DMS 273 (cell line): ENCODE measurements at regions not wholly inside any gene's neighbourhood (a gene's known extent, or its start where the extent isn't known, plus 50 kb on each side); places are given as distances from the start of the nearest gene placed in this dataset.

Source experiments
- DNase-seq: peaks from one replicate; lab custom pipeline; 2025; ENCODE audit not compliant: unreplicated experiment; lab: John Stamatoyannopoulos, UW

DNA sequence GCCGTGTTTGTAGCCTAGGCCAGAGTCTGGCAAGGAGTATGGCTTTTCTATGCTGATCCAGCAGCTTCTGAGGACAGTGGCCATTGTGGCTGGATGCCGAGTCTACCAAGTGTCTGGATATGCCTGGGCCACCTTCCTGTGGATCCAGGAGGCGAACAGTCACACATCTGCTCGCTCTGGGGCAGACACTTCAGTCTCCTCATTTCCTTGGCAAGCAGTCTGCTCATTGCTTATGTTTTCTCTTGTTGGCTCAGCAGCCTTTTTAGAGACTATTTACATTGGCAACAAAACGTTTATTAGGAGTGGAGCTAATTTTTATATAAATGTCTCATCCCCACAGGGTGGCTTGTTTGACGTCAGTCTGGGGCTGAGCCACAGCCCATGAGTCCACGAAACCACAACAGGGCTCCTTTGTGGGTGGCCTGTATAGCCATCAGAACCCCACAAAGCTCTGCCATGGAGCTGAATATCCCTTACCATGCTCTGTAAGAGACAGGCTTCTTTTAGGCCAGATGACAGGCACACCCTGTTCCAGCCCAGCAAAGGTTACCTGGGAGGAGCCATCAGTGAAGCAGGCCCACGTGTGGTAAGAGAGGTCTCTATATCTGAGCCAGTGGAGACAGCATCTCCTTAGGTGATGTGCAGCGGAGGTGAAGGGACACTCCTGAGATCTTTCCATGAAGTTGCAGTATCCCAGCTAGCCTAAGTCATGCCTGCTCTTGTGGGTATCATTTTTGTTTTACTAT, 221.7 kb downstream of the DIRAS2 start:
- DNase-seq = peak; percentile 3

DNA sequence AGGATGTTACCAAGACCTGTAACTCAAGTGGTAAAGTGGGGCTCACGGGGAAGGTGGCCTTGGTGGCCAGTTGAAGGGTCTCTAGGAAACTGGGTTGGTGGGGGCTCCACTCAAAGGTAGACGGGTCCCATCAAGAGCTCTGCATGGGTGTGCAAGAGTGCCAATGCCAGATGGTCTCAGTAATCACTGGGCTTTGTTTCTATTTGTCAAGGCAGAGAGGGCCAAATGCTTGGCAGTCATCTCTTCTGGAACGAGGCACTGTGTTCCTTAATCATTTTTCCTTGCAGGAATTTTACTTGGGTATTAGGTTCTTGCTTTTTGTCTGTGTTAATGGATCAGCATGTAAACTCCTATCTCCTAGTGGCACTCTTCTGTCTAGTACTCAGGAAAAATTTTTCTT, 220.8 kb downstream of the DIRAS2 start:
- no peak for DNase-seq

GRCh38 chr9:90423661-90424193, 218.9 kb downstream of the DIRAS2 start:
- no peak for DNase-seq

DNA sequence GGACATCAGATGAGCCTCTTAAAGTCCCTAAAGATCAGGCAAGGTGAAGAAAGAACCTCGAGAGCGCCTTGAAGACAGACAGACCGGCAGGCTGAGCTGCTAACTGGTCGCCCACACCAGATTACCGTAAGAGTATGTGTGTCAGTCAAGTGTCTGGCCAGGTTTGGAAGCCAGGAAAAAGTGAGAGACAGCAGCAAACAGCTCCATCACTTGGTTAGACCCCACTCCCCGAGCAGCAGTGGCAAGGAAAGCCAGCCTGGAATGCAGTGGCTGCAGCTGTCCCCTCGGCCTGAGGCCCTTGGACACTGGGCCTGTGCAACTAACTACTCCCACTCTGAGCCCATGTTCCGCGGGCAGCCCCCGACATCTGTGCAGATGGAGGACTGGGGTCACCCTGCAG, 214.1 kb downstream of the DIRAS2 start:
- DNase-seq = no peak

DNA sequence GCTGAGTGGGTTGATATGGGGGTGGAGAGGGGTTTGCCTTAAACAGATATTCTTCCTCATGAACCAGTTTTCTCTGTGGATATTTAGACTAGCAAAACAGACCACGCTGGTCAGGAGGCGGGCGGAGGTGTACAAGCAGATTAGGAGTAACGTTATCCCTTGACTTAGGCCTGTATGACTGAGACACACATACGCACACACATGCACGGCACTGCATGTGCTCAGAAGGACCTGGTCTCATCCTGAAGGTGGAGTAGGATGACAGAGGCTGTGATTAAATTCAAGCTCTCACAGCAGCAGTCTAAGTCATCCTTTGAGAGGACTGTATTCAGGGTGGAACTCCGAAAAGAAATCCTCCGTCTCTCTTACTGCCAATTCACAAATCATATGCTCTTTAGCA, 209.7 kb downstream of the DIRAS2 start:
- DNase-seq = no peak

DNA sequence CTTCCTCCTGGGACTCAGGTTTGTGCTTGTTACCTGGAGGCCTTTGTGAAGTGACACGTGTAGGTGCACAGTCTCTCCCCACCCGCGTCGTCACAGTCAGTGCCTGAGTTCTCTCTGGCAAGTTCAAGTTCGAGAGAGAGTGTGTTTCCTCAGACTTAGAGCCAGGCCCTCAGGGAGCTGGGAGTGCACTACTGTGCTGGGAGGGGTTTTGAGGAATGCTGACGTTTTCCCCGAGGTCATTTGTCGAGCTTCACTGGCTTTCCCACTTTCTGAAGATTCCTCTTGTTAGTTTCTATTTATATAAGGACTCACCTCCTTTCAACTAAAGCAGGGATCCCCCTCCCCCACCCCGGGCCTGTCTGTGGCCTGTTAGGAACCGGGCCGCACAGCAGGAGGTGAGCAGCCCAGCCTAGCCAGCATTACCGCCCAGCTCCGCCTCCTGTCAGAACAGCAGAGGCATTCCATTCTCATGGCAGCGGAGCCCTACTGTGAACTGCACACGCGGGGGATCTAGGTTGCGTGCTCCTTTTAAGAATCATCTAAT, 209.2 kb downstream of the DIRAS2 start:
- no peak for DNase-seq

- DNase-seq = no peak
These were observed 200.8 kb downstream of the DIRAS2 start for GRCh38 chr9:90441814-90442213.

GRCh38 chr9:90442723-90443122, 199.9 kb downstream of the DIRAS2 start:
- DNase-seq = no peak

- DNase-seq = no peak
These were observed 197.9 kb downstream of the DIRAS2 start for GRCh38 chr9:90444609-90445204.

DNA sequence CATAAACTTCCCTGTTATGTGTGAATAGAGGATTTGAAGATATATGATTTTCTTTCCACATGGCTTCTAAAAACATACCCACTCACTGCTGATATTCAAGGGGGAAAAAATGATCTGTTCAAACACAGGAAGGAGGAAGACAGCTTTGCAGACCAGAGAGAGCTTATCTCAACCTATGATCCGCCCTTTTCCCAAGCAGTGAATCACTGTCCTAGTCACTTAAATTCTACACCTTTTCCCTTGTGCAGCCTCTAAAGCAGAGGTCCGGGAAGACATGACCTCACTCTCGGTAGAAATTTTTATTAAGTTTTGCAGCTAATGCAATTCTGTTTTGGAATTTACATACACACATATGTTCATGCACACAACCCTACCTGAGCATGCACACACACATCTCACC, 197.2 kb downstream of the DIRAS2 start:
- DNase-seq = no peak

GRCh38 chr9:90446200-90446948, 196.2 kb downstream of the DIRAS2 start:
- DNase-seq = peak; percentile 14

DNA sequence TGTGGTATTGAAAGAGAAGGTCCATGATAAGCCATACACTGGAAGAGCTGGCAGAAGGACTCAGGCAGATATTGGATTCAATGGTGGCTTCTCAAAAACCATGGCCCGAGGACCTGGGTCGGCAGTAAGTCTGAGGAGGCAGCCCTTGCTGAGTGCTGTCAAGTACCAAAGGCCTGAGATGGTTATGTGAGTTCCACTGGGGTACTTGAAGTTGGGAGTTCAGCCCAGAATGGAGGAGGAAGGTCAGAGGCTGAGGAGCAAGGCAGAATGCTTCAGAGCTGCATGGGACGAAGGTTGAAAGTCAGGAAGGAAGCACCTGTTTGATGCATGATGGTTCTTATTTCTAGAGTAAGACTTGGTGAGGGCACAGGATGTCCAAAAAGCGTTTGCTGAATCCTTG, 194.9 kb downstream of the DIRAS2 start:
- DNase-seq = no peak

DNA sequence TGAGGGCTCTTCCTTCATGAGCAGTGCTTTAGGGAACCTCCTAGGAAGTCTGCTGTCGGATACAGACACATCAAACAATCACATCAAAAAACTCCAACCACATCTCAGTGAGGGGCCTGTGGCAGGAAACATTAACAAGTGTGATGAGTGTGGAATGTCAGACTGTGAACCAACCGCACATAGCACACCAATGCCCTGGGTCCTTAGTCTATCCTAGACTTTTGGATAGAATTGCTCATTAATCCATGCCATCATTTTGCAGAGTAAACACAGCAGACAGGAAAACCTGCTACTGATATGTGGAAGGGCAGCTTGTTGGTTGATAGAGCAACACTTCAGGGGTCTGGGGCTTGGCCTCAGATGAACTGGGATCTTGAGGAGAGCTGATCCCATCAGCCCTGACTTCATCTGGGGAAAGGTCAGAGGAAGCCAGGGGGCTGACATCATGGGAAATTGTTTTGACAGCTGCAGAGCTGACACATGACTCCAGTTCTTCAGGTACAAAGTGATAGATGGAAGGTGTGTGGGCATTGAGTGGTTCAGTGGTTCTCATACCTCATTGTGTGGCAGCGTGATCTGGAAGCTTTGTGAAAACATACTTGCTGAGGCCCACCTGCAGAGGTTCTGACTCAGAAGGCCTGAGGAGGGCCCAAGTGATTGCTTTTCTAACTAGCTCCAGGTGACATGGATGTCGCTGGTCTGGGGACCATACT, 193.3 kb downstream of the DIRAS2 start:
- no peak for DNase-seq

DNA sequence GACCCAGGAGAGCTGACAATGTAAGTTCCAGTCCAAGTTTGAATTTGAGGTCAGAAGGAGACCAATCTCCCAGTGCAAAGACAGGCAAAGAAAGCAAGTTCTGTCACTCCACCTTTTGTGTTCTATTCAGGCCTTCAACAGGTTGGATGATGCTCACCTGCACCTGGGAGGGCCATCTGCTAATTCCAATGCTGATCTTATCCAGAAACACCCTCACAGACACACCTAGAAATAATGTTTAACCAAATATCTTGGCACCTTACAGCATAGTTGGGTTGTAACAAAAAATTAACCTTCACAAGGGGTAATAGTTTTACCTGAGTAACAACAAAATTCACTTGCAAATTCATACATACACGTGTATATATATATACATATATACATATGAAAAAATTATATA, 190.8 kb downstream of the DIRAS2 start:
- DNase-seq = no peak

- no peak for DNase-seq
These were observed 187.3 kb downstream of the DIRAS2 start for GRCh38 chr9:90455316-90455715.

DNA sequence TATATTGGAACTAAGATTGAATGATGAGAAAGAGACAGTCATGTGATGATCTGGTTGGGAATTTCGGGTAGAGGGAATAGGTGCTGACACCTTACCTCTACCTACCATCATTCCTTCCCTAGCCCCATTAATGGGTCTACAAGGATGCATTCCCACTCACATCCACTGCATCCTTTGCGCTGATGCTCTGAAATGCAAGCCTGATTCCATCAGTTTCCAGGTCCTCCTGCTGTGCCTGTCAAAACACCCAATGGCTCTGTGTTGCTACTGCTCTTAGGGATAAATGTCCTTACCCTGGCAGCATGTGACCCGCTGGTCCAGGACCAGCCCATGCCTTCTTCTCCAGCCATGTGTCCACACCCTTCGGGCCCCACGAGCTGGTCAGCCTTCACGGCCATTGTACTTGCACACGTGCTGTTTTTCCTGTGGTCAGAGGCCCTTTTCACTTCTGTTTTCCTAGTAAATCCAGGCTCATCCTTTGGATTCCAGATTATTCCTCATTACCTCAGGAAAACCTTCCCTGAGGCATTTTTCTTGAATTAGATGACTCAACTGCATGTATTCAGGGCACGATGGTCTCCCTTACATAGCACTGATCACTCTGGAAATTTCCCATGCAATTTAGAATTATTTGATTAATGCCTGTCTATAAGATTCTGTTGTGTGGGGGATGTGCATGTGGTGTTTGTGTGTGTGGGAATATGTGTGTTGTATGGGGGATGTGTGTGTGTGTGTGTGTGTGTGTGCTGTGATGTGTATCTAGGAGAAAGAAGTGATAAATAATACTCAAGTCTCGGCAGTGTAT, 185.0 kb downstream of the DIRAS2 start:
- DNase-seq = no peak

- DNase-seq = no peak
These were observed 184.1 kb downstream of the DIRAS2 start for GRCh38 chr9:90458485-90458884.

GRCh38 chr9:90459321-90459720, 183.3 kb downstream of the DIRAS2 start:
- DNase-seq = no peak

DNA sequence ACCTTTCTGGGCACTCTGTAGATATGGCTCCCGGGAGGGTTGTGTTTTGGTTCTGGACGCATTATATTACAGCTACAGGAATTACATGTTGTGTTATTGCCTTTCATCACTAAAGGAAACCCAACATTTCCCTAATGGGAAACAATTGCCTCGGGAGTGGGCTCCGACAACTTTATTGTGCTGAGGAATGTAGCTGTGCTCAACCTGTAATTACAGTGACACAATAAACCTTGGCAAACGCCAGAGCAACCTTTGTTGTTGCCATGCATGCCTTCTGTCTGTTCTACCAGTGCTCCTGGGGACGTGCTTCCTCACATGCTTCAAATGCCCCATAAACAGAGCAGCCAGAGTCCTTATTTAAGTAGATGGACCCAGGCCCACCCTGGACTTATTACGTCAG, 182.4 kb downstream of the DIRAS2 start:
- no peak for DNase-seq

GRCh38 chr9:90464978-90465377, 177.6 kb downstream of the DIRAS2 start:
- no peak for DNase-seq
